Liver (tissue), 8 donors: ENCODE measurements at regions not wholly inside any gene's neighbourhood (a gene's known extent, or its start where the extent isn't known, plus 50 kb on each side); places are given as distances from the start of the nearest gene placed in this dataset.
"Not testable (repeated sequence)": the region's sequence is repeated elsewhere in the genome, so short reads cannot be mapped to it uniquely, and the experiment has no call there.

Experiments used
- DNase-seq: peaks from one replicate; pipeline ENCODE4 v3.0.0-alpha.2; 2017; ENCODE audit warnings: low spot score
- H3K27ac ChIP-seq, 2 donors: one replicate each; pipeline ENCODE4 v1.7.0; 2013; ENCODE audit warnings: inconsistent platforms in 2 of 2, low read length in 2 of 2, control low read depth in 1 of 2, low read depth in 1 of 2, mild to moderate bottlenecking in 1 of 2
- H3K27me3 ChIP-seq, 4 donors: one replicate each; pipeline versions ENCODE4 v1.6.1 to v1.7.0; 2013; ENCODE audit warnings: low read length in 3 of 4, inconsistent platforms in 1 of 4, mild to moderate bottlenecking in 1 of 4, moderate library complexity in 1 of 4; ENCODE audit not compliant: control insufficient read depth in 4 of 4, insufficient read depth in 4 of 4
- H3K36me3 ChIP-seq, 4 donors: one replicate each; pipeline versions ENCODE4 v1.6.1 to v1.7.0; 2013; ENCODE audit warnings: low read length in 3 of 4, mild to moderate bottlenecking in 3 of 4, low read depth in 1 of 4, moderate library complexity in 1 of 4; ENCODE audit not compliant: control insufficient read depth in 4 of 4, insufficient read depth in 3 of 4
- H3K4me1 ChIP-seq, 4 donors: one replicate each; pipeline versions ENCODE4 v1.6.1 to v1.7.0; 2013; ENCODE audit warnings: low read length in 3 of 4, mild to moderate bottlenecking in 3 of 4, moderate library complexity in 1 of 4; ENCODE audit not compliant: control insufficient read depth in 4 of 4, insufficient read depth in 4 of 4
- H3K4me3 ChIP-seq, 3 donors: one replicate each; pipeline versions ENCODE4 v1.6.1 to v1.7.0; 2013; ENCODE audit warnings: low read length in 3 of 3, control low read depth in 1 of 3, low read depth in 1 of 3, mild to moderate bottlenecking in 1 of 3
- H3K9ac ChIP-seq, 2 donors: one replicate each; pipeline ENCODE4 v1.7.0; 2013; ENCODE audit warnings: low read length in 2 of 2, mild to moderate bottlenecking in 2 of 2, moderate library complexity in 2 of 2, control low read depth in 1 of 2, low read depth in 1 of 2
- H3K9me3 ChIP-seq, 4 donors: one replicate each; pipeline versions ENCODE4 v1.6.1 to v1.7.0; 2013; ENCODE audit warnings: low read length in 3 of 4; ENCODE audit not compliant: control insufficient read depth in 4 of 4
- EGR1 ChIP-seq, 2 donors: IDR thresholded peaks; 2 replicates each; pipeline ENCODE4 v1.6.1; 2016 to 2018; ENCODE audit warnings: antibody characterized with exemption in 2 of 2, low read depth in 2 of 2
- FOXA2 ChIP-seq: IDR thresholded peaks from 2 replicates; pipeline ENCODE4 v1.6.1; 2016; ENCODE audit warnings: antibody characterized with exemption
- GABPA ChIP-seq, 2 donors: IDR thresholded peaks in 1 of 2; conservative IDR thresholded peaks in 1 of 2; 2 replicates each; pipeline ENCODE4 v1.6.1; 2016; ENCODE audit warnings: antibody characterized with exemption in 2 of 2, mild to moderate bottlenecking in 1 of 2, moderate library complexity in 1 of 2
- HNF4A ChIP-seq, 2 donors: conservative IDR thresholded peaks; 2 replicates each; pipeline ENCODE4 v1.6.1; 2016; ENCODE audit warnings: antibody characterized with exemption in 2 of 2, mild to moderate bottlenecking in 2 of 2
- HNF4G ChIP-seq: IDR thresholded peaks from 2 replicates; pipeline ENCODE4 v1.6.1; 2016; ENCODE audit warnings: antibody characterized with exemption
- JUND ChIP-seq, 2 donors: IDR thresholded peaks; 2 replicates each; pipeline ENCODE4 v1.6.1; 2016; ENCODE audit warnings: antibody characterized with exemption in 2 of 2
- NR2F2 ChIP-seq: IDR thresholded peaks from 2 replicates; pipeline ENCODE4 v1.6.1; 2016; ENCODE audit warnings: antibody characterized with exemption
- RAD21 ChIP-seq, 2 donors: IDR thresholded peaks; 2 replicates each; pipeline ENCODE4 v1.6.1; 2016; ENCODE audit warnings: antibody characterized with exemption in 2 of 2, mild to moderate bottlenecking in 2 of 2
- RXRA ChIP-seq, 2 donors: IDR thresholded peaks; 2 replicates each; pipeline ENCODE4 v1.6.1; 2017 to 2018; ENCODE audit warnings: antibody characterized with exemption in 2 of 2, mild to moderate bottlenecking in 1 of 2
- SP1 ChIP-seq: IDR thresholded peaks from 2 replicates; pipeline ENCODE4 v1.6.1; 2018; ENCODE audit warnings: antibody characterized with exemption, mild to moderate bottlenecking
- TAF1 ChIP-seq: conservative IDR thresholded peaks from 2 replicates; pipeline ENCODE4 v1.6.1; 2016; ENCODE audit warnings: antibody characterized with exemption, mild to moderate bottlenecking
- YY1 ChIP-seq: IDR thresholded peaks from 2 replicates; pipeline ENCODE4 v1.6.1; 2016; ENCODE audit warnings: antibody characterized with exemption, mild to moderate bottlenecking
- WGBS: extraction: QIAGEN DNeasy Blood & Tissue Kit; methylation state at CpG from one replicate; pipeline ENCODE4 v1.1.7; 2013; 5-methylcytosine and 5-hydroxymethylcytosine counted together
- TF ChIP-seq, protein P1 (sequence below): IDR thresholded peaks from 2 replicates; pipeline ENCODE4 v1.6.1; 2016; ENCODE audit warnings: antibody characterized with exemption, mild to moderate bottlenecking
- TF ChIP-seq, protein P2 (sequence below): fragments of 150-350 bp; IDR thresholded peaks from 2 replicates; pipeline ENCODE4 v1.5.1; 2017; ENCODE audit warnings: improper control_type of control experiment, low read depth, low read length; ENCODE audit not compliant: missing input control
- TF ChIP-seq, protein P3 (sequence below): IDR thresholded peaks from 2 replicates; pipeline ENCODE4 v1.6.1; 2016; ENCODE audit warnings: antibody characterized with exemption
- TF ChIP-seq, protein P4 (sequence below): IDR thresholded peaks from 2 replicates; pipeline ENCODE4 v1.6.1; 2016; ENCODE audit warnings: antibody characterized with exemption
- donor health status: healthy.
- donor health status: healthy.
- donor health status: healthy.
- donor health status: healthy.
- donor health status: healthy.

DNA sequence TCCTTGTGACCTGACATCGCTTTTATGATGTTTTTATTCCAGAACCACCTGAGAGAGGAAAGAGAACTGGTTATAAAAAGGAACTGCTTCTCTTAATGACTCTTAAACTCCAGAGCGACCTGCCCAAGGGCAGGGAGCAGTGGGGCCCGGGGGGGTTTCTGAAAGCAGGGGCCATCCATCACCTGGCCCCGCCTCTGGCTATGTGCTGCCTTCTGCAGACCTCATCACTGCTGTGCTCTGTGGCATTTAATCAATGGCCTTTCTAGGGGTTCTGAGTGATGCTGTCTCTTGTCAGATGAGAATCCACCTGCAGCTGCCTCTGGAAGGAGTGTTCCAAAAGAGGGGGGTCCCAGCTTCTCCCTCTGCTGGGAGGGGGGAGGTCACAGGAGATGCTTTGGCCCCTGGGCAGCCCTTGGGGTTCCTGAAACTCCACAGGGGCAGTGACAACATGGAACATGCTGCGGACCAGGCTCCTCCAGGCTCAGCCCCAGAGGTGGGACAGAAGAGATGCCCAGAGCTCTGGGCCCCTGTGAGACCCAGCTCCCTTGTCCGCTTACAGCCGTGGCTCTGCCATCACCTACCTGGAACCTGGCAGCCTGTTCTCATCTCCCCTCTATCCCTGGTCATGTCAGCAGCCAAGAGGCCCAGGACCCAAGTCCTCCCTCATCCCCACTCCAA is 177.1 kb upstream of the SULF2 start:
- H3K4me3 ChIP-seq, result no peak overlapping the region
- H3K27ac ChIP-seq, result no peak overlapping the region
- no peaks in the 10 kb centered on the region for H3K27me3 ChIP-seq
- no peak for TF ChIP-seq FOXA2
- TF ChIP-seq HNF4G, result no peak
- 74% methylated on average over 7 of the region's 7 CpGs for WGBS
- no peak for DNase-seq
- H3K9ac ChIP-seq, result no peak overlapping the region
- no peaks in the 10 kb centered on the region for H3K4me1 ChIP-seq
- H3K9me3 ChIP-seq, result no peaks in the 10 kb centered on the region
- H3K36me3 ChIP-seq, result no peaks in the 10 kb centered on the region

DNA sequence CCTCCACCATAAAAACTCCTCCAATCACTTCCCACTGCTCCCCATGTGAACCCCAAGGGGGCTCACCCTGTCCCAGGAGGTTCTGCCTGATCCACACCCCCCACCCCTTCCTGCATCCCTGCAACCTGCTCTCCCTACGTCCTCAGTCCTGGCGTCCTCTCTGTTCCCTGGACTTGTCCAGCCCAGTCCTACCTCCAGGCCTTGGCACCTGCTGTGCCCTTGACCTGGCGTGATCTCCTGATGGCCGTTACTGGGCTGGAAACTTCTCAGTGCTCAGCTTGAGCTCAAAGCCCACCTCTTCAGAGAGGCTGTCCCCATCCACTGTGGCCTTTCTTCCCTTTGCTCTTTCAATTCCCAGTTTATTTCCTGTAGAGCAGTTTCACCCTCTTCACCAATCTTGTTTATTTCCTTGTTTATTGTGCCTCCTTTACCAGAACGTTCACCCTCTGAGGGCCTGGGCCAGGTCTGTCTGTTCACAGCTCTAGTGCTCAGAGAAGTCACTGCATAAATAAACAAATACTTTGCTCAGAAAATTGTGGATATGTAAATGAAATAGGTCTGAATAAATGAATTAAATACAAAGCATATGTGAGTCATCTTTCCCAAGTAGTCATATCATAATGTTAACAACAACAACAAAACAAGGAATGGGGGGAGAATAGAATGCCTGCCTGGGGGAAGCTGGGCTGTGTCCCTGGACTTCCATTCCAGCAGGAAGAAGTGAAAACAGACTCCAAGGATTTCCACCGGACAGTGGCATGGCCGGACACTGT is 175.7 kb upstream of the SULF2 start:
- no peak for DNase-seq
- no peaks in the 10 kb centered on the region for H3K4me1 ChIP-seq
- no peaks in the 10 kb centered on the region for H3K9me3 ChIP-seq
- TF ChIP-seq, protein P1, sequence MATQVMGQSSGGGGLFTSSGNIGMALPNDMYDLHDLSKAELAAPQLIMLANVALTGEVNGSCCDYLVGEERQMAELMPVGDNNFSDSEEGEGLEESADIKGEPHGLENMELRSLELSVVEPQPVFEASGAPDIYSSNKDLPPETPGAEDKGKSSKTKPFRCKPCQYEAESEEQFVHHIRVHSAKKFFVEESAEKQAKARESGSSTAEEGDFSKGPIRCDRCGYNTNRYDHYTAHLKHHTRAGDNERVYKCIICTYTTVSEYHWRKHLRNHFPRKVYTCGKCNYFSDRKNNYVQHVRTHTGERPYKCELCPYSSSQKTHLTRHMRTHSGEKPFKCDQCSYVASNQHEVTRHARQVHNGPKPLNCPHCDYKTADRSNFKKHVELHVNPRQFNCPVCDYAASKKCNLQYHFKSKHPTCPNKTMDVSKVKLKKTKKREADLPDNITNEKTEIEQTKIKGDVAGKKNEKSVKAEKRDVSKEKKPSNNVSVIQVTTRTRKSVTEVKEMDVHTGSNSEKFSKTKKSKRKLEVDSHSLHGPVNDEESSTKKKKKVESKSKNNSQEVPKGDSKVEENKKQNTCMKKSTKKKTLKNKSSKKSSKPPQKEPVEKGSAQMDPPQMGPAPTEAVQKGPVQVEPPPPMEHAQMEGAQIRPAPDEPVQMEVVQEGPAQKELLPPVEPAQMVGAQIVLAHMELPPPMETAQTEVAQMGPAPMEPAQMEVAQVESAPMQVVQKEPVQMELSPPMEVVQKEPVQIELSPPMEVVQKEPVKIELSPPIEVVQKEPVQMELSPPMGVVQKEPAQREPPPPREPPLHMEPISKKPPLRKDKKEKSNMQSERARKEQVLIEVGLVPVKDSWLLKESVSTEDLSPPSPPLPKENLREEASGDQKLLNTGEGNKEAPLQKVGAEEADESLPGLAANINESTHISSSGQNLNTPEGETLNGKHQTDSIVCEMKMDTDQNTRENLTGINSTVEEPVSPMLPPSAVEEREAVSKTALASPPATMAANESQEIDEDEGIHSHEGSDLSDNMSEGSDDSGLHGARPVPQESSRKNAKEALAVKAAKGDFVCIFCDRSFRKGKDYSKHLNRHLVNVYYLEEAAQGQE, result no peak
- TF ChIP-seq, protein P2, sequence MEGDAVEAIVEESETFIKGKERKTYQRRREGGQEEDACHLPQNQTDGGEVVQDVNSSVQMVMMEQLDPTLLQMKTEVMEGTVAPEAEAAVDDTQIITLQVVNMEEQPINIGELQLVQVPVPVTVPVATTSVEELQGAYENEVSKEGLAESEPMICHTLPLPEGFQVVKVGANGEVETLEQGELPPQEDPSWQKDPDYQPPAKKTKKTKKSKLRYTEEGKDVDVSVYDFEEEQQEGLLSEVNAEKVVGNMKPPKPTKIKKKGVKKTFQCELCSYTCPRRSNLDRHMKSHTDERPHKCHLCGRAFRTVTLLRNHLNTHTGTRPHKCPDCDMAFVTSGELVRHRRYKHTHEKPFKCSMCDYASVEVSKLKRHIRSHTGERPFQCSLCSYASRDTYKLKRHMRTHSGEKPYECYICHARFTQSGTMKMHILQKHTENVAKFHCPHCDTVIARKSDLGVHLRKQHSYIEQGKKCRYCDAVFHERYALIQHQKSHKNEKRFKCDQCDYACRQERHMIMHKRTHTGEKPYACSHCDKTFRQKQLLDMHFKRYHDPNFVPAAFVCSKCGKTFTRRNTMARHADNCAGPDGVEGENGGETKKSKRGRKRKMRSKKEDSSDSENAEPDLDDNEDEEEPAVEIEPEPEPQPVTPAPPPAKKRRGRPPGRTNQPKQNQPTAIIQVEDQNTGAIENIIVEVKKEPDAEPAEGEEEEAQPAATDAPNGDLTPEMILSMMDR, result no peak
- TF ChIP-seq RAD21 (IDR thresholded peaks at IDR 0.05), result no peak
- no peak for TF ChIP-seq EGR1 (IDR thresholded peaks at IDR 0.05; ENCODE audit: low read depth in 2 of 2)
- TF ChIP-seq YY1, result no peak
- no peak for TF ChIP-seq HNF4G
- TF ChIP-seq, protein P3, sequence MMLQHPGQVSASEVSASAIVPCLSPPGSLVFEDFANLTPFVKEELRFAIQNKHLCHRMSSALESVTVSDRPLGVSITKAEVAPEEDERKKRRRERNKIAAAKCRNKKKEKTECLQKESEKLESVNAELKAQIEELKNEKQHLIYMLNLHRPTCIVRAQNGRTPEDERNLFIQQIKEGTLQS, result no peak
- no peak for TF ChIP-seq NR2F2
- no peaks in the 10 kb centered on the region for H3K36me3 ChIP-seq
- no peak overlapping the region for H3K9ac ChIP-seq
- 74% methylated on average over 7 of the region's 7 CpGs for WGBS
- no peak overlapping the region for H3K4me3 ChIP-seq
- no peak overlapping the region for H3K27ac ChIP-seq
- no peaks in the 10 kb centered on the region for H3K27me3 ChIP-seq

DNA sequence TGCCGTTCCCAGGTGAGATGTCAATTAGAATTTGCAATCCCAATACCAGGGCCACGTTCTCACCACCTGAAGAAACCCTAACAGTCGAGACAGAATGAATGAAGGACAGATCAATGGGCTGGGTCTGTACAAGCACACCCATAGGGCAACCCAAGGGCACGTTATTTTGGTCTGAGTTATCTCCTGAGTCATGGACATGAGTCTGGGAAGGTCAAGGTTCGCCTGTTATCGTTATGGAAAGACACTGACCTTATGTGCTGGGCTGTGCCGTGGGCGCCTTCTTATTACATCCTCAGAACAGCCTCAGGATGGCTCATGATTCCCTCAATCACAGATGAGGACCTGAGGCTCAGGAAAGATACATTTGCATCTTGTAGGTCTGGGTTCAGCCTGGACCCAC is 175.0 kb upstream of the SULF2 start:
- no peaks in the 10 kb centered on the region for H3K4me1 ChIP-seq
- no peaks in the 10 kb centered on the region for H3K9me3 ChIP-seq
- no peak overlapping the region for H3K4me3 ChIP-seq
- no peaks in the 10 kb centered on the region for H3K27me3 ChIP-seq
- no peak for DNase-seq
- H3K36me3 ChIP-seq, result no peaks in the 10 kb centered on the region
- TF ChIP-seq RXRA (IDR thresholded peaks at IDR 0.05) (no peak), YY1 (no peak), SP1 (no peak), GABPA (IDR thresholded peaks at IDR 0.05 in 1 of 2, conservative IDR thresholded peaks at IDR 0.05 in 1 of 2) (no peak), RAD21 (IDR thresholded peaks at IDR 0.05) (no peak), HNF4G (no peak), JUND (IDR thresholded peaks at IDR 0.05) (no peak), EGR1 (IDR thresholded peaks at IDR 0.05; ENCODE audit: low read depth in 2 of 2) (no peak), HNF4A (conservative IDR thresholded peaks at IDR 0.05) (no peak), TAF1 (no peak)
- TF ChIP-seq, protein P3, result no peak
- TF ChIP-seq, protein P4, sequence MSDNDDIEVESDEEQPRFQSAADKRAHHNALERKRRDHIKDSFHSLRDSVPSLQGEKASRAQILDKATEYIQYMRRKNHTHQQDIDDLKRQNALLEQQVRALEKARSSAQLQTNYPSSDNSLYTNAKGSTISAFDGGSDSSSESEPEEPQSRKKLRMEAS, result no peak
- 57% methylated on average over 8 of the region's 8 CpGs for WGBS
- no peak overlapping the region for H3K27ac ChIP-seq
- H3K9ac ChIP-seq, result no peak overlapping the region

DNA sequence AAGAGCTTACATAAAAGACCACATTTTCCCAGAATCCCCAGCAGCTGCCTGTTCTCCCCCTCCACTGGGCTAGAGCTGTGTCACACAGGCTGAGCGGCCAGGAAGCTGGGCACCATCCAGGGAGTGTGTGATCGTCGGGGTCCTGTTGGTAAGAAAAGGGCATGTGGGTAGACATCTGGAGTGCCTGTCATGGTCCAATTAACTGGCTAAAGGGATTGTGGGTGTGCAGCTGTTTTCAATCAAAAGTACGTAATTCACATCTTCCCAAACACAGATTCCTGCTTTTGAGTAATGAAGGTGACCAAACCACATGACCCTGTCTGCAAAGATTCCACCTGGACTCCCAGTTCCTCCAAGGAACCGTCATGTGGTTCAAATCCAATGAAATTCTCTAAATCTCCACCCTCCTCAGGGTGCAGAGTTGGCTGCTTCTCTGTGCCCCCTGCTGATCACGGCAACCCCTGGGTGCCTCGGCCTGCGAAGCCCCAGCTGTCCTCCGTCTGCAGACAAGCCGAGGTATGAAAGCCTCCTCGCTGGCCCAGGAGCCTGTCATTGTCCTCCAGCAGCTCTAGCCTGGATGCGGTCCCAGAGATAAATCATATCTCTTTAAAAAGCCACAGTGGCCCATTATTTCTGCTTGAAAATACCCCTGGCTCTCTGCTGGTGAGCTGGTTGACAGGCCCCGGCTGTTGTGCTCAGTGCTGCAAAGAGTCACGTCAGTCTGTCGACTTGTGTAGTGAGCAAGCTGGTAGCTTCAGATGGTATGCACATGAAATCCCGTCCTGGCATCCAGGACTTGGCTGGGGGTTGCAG is 172.9 kb upstream of the SULF2 start:
- H3K9me3 ChIP-seq, H3K4me3 ChIP-seq, DNase-seq, H3K36me3 ChIP-seq, H3K9ac ChIP-seq, H3K27me3 ChIP-seq, H3K27ac ChIP-seq, H3K4me1 ChIP-seq: not testable (repeated sequence)
- 84% methylated on average over 16 of the region's 16 CpGs for whole genome bisulfite sequencing
